ENCODE measurements at regions not wholly inside any gene's neighbourhood (a gene's known extent, or its start where the extent isn't known, plus 50 kb on each side); places are given as distances from the start of the nearest gene placed in this dataset.

DNA sequence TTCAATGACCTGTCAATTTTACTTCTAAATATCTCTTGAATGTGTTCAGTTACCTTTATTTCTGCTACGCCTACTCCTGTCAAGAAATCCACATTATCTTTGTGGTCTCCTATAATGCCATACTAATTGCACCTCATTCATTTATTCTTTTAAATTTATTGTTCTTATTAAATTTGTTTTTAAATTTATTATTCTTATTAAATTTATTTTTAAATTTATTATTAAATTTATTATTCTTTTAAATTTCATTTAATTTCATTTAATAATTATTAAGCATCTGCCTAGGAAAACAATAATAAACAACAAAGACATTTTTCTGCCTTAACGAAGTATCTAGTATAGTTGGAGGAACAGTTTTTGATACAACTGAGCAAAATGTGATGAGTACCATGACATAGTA is 211.7 kb downstream of the ZPLD1 start:
- TF ChIP-seq, protein P1, sequence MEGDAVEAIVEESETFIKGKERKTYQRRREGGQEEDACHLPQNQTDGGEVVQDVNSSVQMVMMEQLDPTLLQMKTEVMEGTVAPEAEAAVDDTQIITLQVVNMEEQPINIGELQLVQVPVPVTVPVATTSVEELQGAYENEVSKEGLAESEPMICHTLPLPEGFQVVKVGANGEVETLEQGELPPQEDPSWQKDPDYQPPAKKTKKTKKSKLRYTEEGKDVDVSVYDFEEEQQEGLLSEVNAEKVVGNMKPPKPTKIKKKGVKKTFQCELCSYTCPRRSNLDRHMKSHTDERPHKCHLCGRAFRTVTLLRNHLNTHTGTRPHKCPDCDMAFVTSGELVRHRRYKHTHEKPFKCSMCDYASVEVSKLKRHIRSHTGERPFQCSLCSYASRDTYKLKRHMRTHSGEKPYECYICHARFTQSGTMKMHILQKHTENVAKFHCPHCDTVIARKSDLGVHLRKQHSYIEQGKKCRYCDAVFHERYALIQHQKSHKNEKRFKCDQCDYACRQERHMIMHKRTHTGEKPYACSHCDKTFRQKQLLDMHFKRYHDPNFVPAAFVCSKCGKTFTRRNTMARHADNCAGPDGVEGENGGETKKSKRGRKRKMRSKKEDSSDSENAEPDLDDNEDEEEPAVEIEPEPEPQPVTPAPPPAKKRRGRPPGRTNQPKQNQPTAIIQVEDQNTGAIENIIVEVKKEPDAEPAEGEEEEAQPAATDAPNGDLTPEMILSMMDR (IDR thresholded peaks at IDR 0.05) = no peak
- TF ChIP-seq POLR2A (IDR thresholded peaks at IDR 0.05) = no peak
